ES-I3 (cell line): ENCODE measurements at regions not wholly inside any gene's neighbourhood (a gene's known extent, or its start where the extent isn't known, plus 50 kb on each side); places are given as distances from the start of the nearest gene placed in this dataset.
"Not testable (repeated sequence)": the region's sequence is repeated elsewhere in the genome, so short reads cannot be mapped to it uniquely, and the experiment has no call there.

Experiments used
- H3K36me3 ChIP-seq: 2 replicates; pipeline ENCODE4 v1.6.1; 2013; ENCODE audit warnings: mild to moderate bottlenecking, low read length, control low read depth, moderate library complexity; ENCODE audit not compliant: insufficient read depth
- H3K4me1 ChIP-seq: 2 replicates; pipeline ENCODE4 v1.6.1; 2013; ENCODE audit warnings: mild to moderate bottlenecking, control low read depth, low read length; ENCODE audit not compliant: insufficient read depth
- H3K9ac ChIP-seq: 2 replicates; pipeline ENCODE4 v1.6.1; 2013; ENCODE audit warnings: low read depth, mild to moderate bottlenecking, low read length, moderate library complexity
- H3K9me3 ChIP-seq: 2 replicates; pipeline ENCODE4 v1.6.1; 2013; ENCODE audit warnings: mild to moderate bottlenecking, low read length, moderate library complexity; ENCODE audit not compliant: control insufficient read depth, insufficient read depth

GRCh38 chr2:2899826-2900225 is 477.8 kb downstream of the EIPR1 start:
- no peak overlapping the region for H3K9ac ChIP-seq
- no peaks in the 10 kb centered on the region for H3K36me3 ChIP-seq
- H3K4me1 ChIP-seq: no peaks in the 10 kb centered on the region
- no peaks in the 10 kb centered on the region for H3K9me3 ChIP-seq

- Histone ChIP-seq H3K4me1 (no peaks in the 10 kb centered on the region), H3K9me3 (no peaks in the 10 kb centered on the region), H3K9ac (no peak overlapping the region), H3K36me3 (no peaks in the 10 kb centered on the region)
Measured at GRCh38 chr2:2898744-2899143, 478.9 kb downstream of the EIPR1 start.

GRCh38 chr2:2896643-2897042 is 481.0 kb downstream of the EIPR1 start:
- no peaks in the 10 kb centered on the region for H3K9me3 ChIP-seq
- no peak overlapping the region for H3K9ac ChIP-seq
- H3K36me3 ChIP-seq: no peaks in the 10 kb centered on the region
- no peaks in the 10 kb centered on the region for H3K4me1 ChIP-seq

GRCh38 chr2:2896011-2896410 is 481.6 kb downstream of the EIPR1 start:
- H3K4me1 ChIP-seq: no peaks in the 10 kb centered on the region
- H3K9ac ChIP-seq: no peak overlapping the region
- no peaks in the 10 kb centered on the region for H3K36me3 ChIP-seq
- no peaks in the 10 kb centered on the region for H3K9me3 ChIP-seq

- not testable (repeated sequence) for H3K36me3 ChIP-seq, H3K4me1 ChIP-seq, H3K9me3 ChIP-seq, H3K9ac ChIP-seq
Measured at GRCh38 chr2:2894011-2894410, 483.6 kb downstream of the EIPR1 start.

- H3K36me3 ChIP-seq: no peaks in the 10 kb centered on the region
- H3K4me1 ChIP-seq: no peaks in the 10 kb centered on the region
- H3K9me3 ChIP-seq: no peaks in the 10 kb centered on the region
- H3K9ac ChIP-seq: no peak overlapping the region
Measured at GRCh38 chr2:2892892-2893291, 484.7 kb downstream of the EIPR1 start.

- Histone ChIP-seq H3K36me3 (no peaks in the 10 kb centered on the region), H3K9ac (no peak overlapping the region), H3K4me1 (no peaks in the 10 kb centered on the region), H3K9me3 (no peaks in the 10 kb centered on the region)
Measured at GRCh38 chr2:2892378-2892777, 485.2 kb downstream of the EIPR1 start.

- Histone ChIP-seq H3K9ac (no peak overlapping the region), H3K4me1 (no peaks in the 10 kb centered on the region), H3K36me3 (no peaks in the 10 kb centered on the region), H3K9me3 (no peaks in the 10 kb centered on the region)
Measured at GRCh38 chr2:2890901-2891300, 486.7 kb downstream of the EIPR1 start.

GRCh38 chr2:2890246-2890645 is 487.4 kb downstream of the EIPR1 start:
- no peaks in the 10 kb centered on the region for H3K9me3 ChIP-seq
- no peaks in the 10 kb centered on the region for H3K36me3 ChIP-seq
- no peak overlapping the region for H3K9ac ChIP-seq
- H3K4me1 ChIP-seq: no peaks in the 10 kb centered on the region

GRCh38 chr2:2889646-2890045 is 488.0 kb downstream of the EIPR1 start:
- no peaks in the 10 kb centered on the region for H3K36me3 ChIP-seq
- no peaks in the 10 kb centered on the region for H3K4me1 ChIP-seq
- no peaks in the 10 kb centered on the region for H3K9me3 ChIP-seq
- H3K9ac ChIP-seq: no peak overlapping the region

- H3K9ac ChIP-seq: no peak overlapping the region
- no peaks in the 10 kb centered on the region for H3K9me3 ChIP-seq
- H3K4me1 ChIP-seq: no peaks in the 10 kb centered on the region
- no peaks in the 10 kb centered on the region for H3K36me3 ChIP-seq
Measured at GRCh38 chr2:2889141-2889540, 488.5 kb downstream of the EIPR1 start.

GRCh38 chr2:2887772-2888387 is 489.7 kb downstream of the EIPR1 start:
- Histone ChIP-seq H3K9ac (no peak overlapping the region), H3K36me3 (no peaks in the 10 kb centered on the region), H3K4me1 (no peaks in the 10 kb centered on the region), H3K9me3 (peaks cover under 1% of the 10 kb centered on the region; the same call in 1 of the 2 replicates)

- peaks cover 9% of the 10 kb centered on the region for H3K9me3 ChIP-seq
- no peak overlapping the region for H3K9ac ChIP-seq
- H3K36me3 ChIP-seq: no peaks in the 10 kb centered on the region
- H3K4me1 ChIP-seq: no peaks in the 10 kb centered on the region
Measured at GRCh38 chr2:2886922-2887321, 490.7 kb downstream of the EIPR1 start.

GRCh38 chr2:2881499-2881898 is 496.1 kb downstream of the EIPR1 start:
- Histone ChIP-seq H3K9me3 (peaks cover 17% of the 10 kb centered on the region), H3K9ac (no peak overlapping the region), H3K36me3 (no peaks in the 10 kb centered on the region), H3K4me1 (no peaks in the 10 kb centered on the region)

GRCh38 chr2:2880938-2881337 is 496.7 kb downstream of the EIPR1 start:
- Histone ChIP-seq H3K9me3 (peaks cover 17% of the 10 kb centered on the region), H3K4me1 (no peaks in the 10 kb centered on the region), H3K36me3 (no peaks in the 10 kb centered on the region), H3K9ac (no peak overlapping the region)

- no peaks in the 10 kb centered on the region for H3K4me1 ChIP-seq
- H3K36me3 ChIP-seq: no peaks in the 10 kb centered on the region
- peaks cover 17% of the 10 kb centered on the region for H3K9me3 ChIP-seq
- H3K9ac ChIP-seq: no peak overlapping the region
Measured at GRCh38 chr2:2879781-2880180, 497.8 kb downstream of the EIPR1 start.
